ENCODE measurements at regions not wholly inside any gene's neighbourhood (a gene's known extent, or its start where the extent isn't known, plus 50 kb on each side); places are given as distances from the start of the nearest gene placed in this dataset.

- TF ChIP-seq CTCF (IDR thresholded peaks at IDR 0.05; ENCODE audit: low read depth, low read length) = no peak
- TF ChIP-seq EZH2phosphoT487 (IDR thresholded peaks at IDR 0.05; ENCODE audit: low read depth) = no peak
These were observed 317.4 kb upstream of the TNRC6C start for GRCh38 chr17:77640916-77641605.

Data from OCI-LY3 (cell line).